K562 (cell line): ENCODE measurements at regions not wholly inside any gene's neighbourhood (a gene's known extent, or its start where the extent isn't known, plus 50 kb on each side); places are given as distances from the start of the nearest gene placed in this dataset.

Experiments
- ATAC-seq: fragments of 200-7000 bp; cut with Tn5 transposase; 3 replicates; pipeline ENCODE4 v1.9.1; 2020; ENCODE audit warnings: moderate library complexity
- BruUV-seq: library from RNA; stranded (reverse); fragments of 400-500 nt; replicated peaks from 2 replicates; lab custom pipeline; 2021; lab: Mats Ljungman, UMichigan
- CTCF ChIA-PET: fragments of 300-600 bp; formaldehyde crosslinking; extraction: SDS; loops from one replicate; lab custom pipeline; 2021; ENCODE audit warnings: low intra/inter-chr PET ratio; lab: Yijun Ruan, JAX
- POLR2A ChIA-PET: fragments of 300-600, 350-650 bp; sonication (Branson Sonifier 250); formaldehyde crosslinking; extraction: SDS; loops from one replicate; lab custom pipeline; 2021; ENCODE audit warnings: antibody characterized with exemption, inconsistent platforms; lab: Yijun Ruan, JAX
- DNase-seq, 4 experiments: peaks; one replicate each; pipeline versions ENCODE4 v3.0.0 to v3.0.0-alpha.2; 2011 to 2018; ENCODE audit warnings: low spot score in 3 of 4, mixed read lengths in 3 of 4; ENCODE audit errors: extremely low read depth in 1 of 4
- FAIRE-seq: peaks from 2 replicates; lab custom pipeline; 2011; peaks lifted over from hg19 to GRCh38; lab: Jason Lieb, UNC
- H2AFZ ChIP-seq: 2 replicates; pipeline ENCODE4 v1.6.0; 2011; ENCODE audit warnings: low read depth, low read length, control low read depth, inconsistent platforms
- H3K27ac ChIP-seq: fragments of 200-600 bp; 3 replicates; pipeline ENCODE4 v1.8.0; 2011; ENCODE audit warnings: low read depth, mild to moderate bottlenecking, control low read depth, inconsistent platforms, low read length, moderate library complexity, mixed read lengths; ENCODE audit errors: extremely low read depth
- H3K27me3 ChIP-seq, 2 experiments: fragments of 300-600 bp in 1 of 2; 2 replicates in 1 of 2; 3 replicates in 1 of 2; pipeline versions ENCODE4 v1.6.0 to v1.8.0; 2011; ENCODE audit warnings: inconsistent platforms in 2 of 2, low read length in 2 of 2, mild to moderate bottlenecking in 1 of 2, mixed read lengths in 1 of 2, moderate library complexity in 1 of 2; ENCODE audit not compliant: control insufficient read depth in 2 of 2, insufficient read depth in 2 of 2
- H3K36me3 ChIP-seq: fragments of 300-600 bp; 3 replicates; pipeline ENCODE4 v1.8.0; 2011; ENCODE audit warnings: mild to moderate bottlenecking, low read length, inconsistent platforms; ENCODE audit not compliant: control insufficient read depth, insufficient read depth
- H3K4me1 ChIP-seq, 2 experiments: fragments of 200-600 bp in 1 of 2; replicated peaks in 1 of 2; 2 replicates in 1 of 2; 3 replicates in 1 of 2; pipeline versions ENCODE4 v1.5.1 to v1.8.0; 2011; ENCODE audit warnings: inconsistent platforms in 2 of 2, low read length in 2 of 2, mild to moderate bottlenecking in 1 of 2, mixed read lengths in 1 of 2, moderate library complexity in 1 of 2; ENCODE audit not compliant: control insufficient read depth in 2 of 2, insufficient read depth in 2 of 2
- H3K4me2 ChIP-seq: 2 replicates; pipeline ENCODE4 v1.6.1; 2011; ENCODE audit warnings: low read length, control low read depth, inconsistent platforms, mixed read lengths; ENCODE audit not compliant: insufficient read depth
- H3K4me3 ChIP-seq: fragments of 200-600 bp; sonication (generic), shearing (Covaris generic); 2 replicates; pipeline ENCODE4 v1.5.1; 2016; ENCODE audit warnings: control low read depth, inconsistent platforms
- H3K79me2 ChIP-seq: fragments of 200-600 bp; 3 replicates; pipeline ENCODE4 v1.8.0; 2011; ENCODE audit warnings: low read length, inconsistent platforms; ENCODE audit not compliant: control insufficient read depth, insufficient read depth
- H3K9ac ChIP-seq, 2 experiments: 2 replicates each; pipeline versions ENCODE4 v1.6.0 to v1.6.1; 2011; ENCODE audit warnings: low read depth in 2 of 2, low read length in 2 of 2, control low read depth in 1 of 2, inconsistent platforms in 1 of 2, mild to moderate bottlenecking in 1 of 2, mixed read lengths in 1 of 2; ENCODE audit not compliant: insufficient read depth in 1 of 2
- H3K9me1 ChIP-seq: one replicate; pipeline ENCODE4 v1.6.0; 2011; ENCODE audit warnings: inconsistent platforms, mild to moderate bottlenecking, low read length, moderate library complexity; ENCODE audit not compliant: control insufficient read depth, insufficient read depth
- H3K9me3 ChIP-seq: replicated peaks from 2 replicates; pipeline ENCODE4 v1.5.1; 2011; ENCODE audit warnings: low read depth, low read length, inconsistent platforms; ENCODE audit not compliant: control insufficient read depth, insufficient read depth
- H4K20me1 ChIP-seq: replicated peaks from 2 replicates; pipeline ENCODE4 v1.6.1; 2011; ENCODE audit warnings: low read length, inconsistent platforms, mixed read lengths; ENCODE audit not compliant: control insufficient read depth, insufficient read depth
- BRF2 ChIP-seq: IDR thresholded peaks from 3 replicates; pipeline ENCODE4 v1.6.1; 2011; ENCODE audit warnings: borderline replicate concordance, mild to moderate bottlenecking; ENCODE audit not compliant: insufficient read length, insufficient read depth
- C11orf30 ChIP-seq: fragments of 450-650 bp; IDR thresholded peaks from 2 replicates; pipeline ENCODE4 v1.6.1; 2016; ENCODE audit warnings: low read depth, mild to moderate bottlenecking
- DMBX1 ChIP-seq: fragments of 250-450 bp; sonication (Bioruptor Pico); IDR thresholded peaks from 2 replicates; pipeline ENCODE4 v1.8.0; 2022; ENCODE audit warnings: inconsistent platforms, mild to moderate bottlenecking, moderate library complexity, borderline replicate concordance
- HES1 ChIP-seq: fragments of 450-650 bp; IDR thresholded peaks from 2 replicates; pipeline ENCODE4 v1.6.1; 2016; ENCODE audit warnings: low read depth, mild to moderate bottlenecking, moderate library complexity
- KHSRP ChIP-seq: fragments of 450-650 bp; IDR thresholded peaks from 2 replicates; pipeline ENCODE4 v1.6.1; 2017
- KLF1 ChIP-seq: fragments of 450-650 bp; IDR thresholded peaks from 2 replicates; pipeline ENCODE4 v1.6.1; 2016; ENCODE audit warnings: missing genetic modification characterization, missing compliant biosample characterization
- MAFF ChIP-seq: IDR thresholded peaks from 2 replicates; pipeline ENCODE4 v1.6.1; 2012; ENCODE audit warnings: low read length, improper control_type of control experiment
- MITF ChIP-seq: IDR thresholded peaks from 2 replicates; pipeline ENCODE4 v1.6.1; 2014; ENCODE audit warnings: antibody characterized with exemption
- NFXL1 ChIP-seq: fragments of 450-650 bp; formaldehyde crosslinking; IDR thresholded peaks from 2 replicates; pipeline ENCODE4 v1.4.0; 2021; ENCODE audit warnings: mild to moderate bottlenecking
- PHB ChIP-seq: fragments of 250-450 bp; sonication (Bioruptor Pico); IDR thresholded peaks from 2 replicates; pipeline ENCODE4 v1.5.0; 2021
- POLR2AphosphoS5 ChIP-seq: IDR thresholded peaks from 2 replicates; pipeline ENCODE4 v1.6.1; 2011; ENCODE audit warnings: mild to moderate bottlenecking, low read depth, low read length, moderate library complexity; ENCODE audit not compliant: control insufficient read depth, insufficient read depth
- POLR3G ChIP-seq: IDR thresholded peaks from 2 replicates; pipeline ENCODE4 v1.6.1; 2011; ENCODE audit not compliant: insufficient read length, insufficient replicate concordance; ENCODE audit errors: extremely low read depth
- TAF15 ChIP-seq: fragments of 200-400 bp; formaldehyde crosslinking; IDR thresholded peaks from 2 replicates; pipeline ENCODE4 v1.6.1; 2017; ENCODE audit warnings: mild to moderate bottlenecking, low read depth, low read length, moderate library complexity
- ZFP30 ChIP-seq: fragments of 250-450 bp; sonication (Bioruptor Pico); IDR thresholded peaks from 2 replicates; pipeline ENCODE4 v1.8.0; 2022; ENCODE audit warnings: moderate library complexity, mild to moderate bottlenecking, inconsistent platforms, borderline replicate concordance
- ZNF184 ChIP-seq: sonication (generic); formaldehyde crosslinking; IDR thresholded peaks from 2 replicates; pipeline ENCODE4 v1.5.0; 2020; ENCODE audit warnings: missing genetic modification reagents
- ZNF444 ChIP-seq: fragments of 250-450 bp; sonication (Bioruptor Pico); IDR thresholded peaks from 2 replicates; pipeline ENCODE4 v1.4.0; 2020; ENCODE audit warnings: mild to moderate bottlenecking, moderate library complexity
- ZNF551 ChIP-seq: fragments of 250-450 bp; sonication (Bioruptor Pico); IDR thresholded peaks from 2 replicates; pipeline ENCODE4 v1.5.0; 2021; ENCODE audit warnings: mild to moderate bottlenecking, moderate library complexity
- ZNF586 ChIP-seq: fragments of 450-650 bp; formaldehyde crosslinking; conservative IDR thresholded peaks from 2 replicates; pipeline ENCODE4 v1.4.0; 2020; ENCODE audit warnings: mild to moderate bottlenecking, moderate library complexity
- ZNF699 ChIP-seq: fragments of 250-450 bp; sonication (Bioruptor Pico); IDR thresholded peaks from 2 replicates; pipeline ENCODE4 v1.8.0; 2021; ENCODE audit warnings: mild to moderate bottlenecking, moderate library complexity; ENCODE audit not compliant: insufficient replicate concordance
- ZNF717 ChIP-seq: fragments of 250-450 bp; sonication (Bioruptor Pico); IDR thresholded peaks from 2 replicates; pipeline ENCODE4 v1.5.0; 2021
- WGBS: fragments of 100-300 bp; shearing (Covaris generic); methylation state at CpG from one replicate; pipeline ENCODE4 v1.1.6; 2016; ENCODE audit warnings: low coverage, mixed read lengths; ENCODE audit not compliant: insufficient coverage; ENCODE audit errors: missing lambda C conversion rate; 5-methylcytosine and 5-hydroxymethylcytosine counted together
- in situ Hi-C: fragments of 300-500 bp; cut with MboI; formaldehyde crosslinking; loops from 4 replicates; pipeline ENCODE4 v1.15.0; 2018; ENCODE audit warnings: inconsistent platforms, mixed read lengths
- intact Hi-C: fragments of 100-400 bp; cut with micrococcal nuclease; formaldehyde crosslinking; loops from 2 replicates; pipeline ENCODE4 v1.14.2; 2022

- no peaks in the 10 kb centered on the region; the same call in 1 of the 2 replicates for H3K9me3 ChIP-seq
- no peak for TF ChIP-seq NFXL1 (CRISPR knock-in tag)
- no peak for TF ChIP-seq ZNF444 (CRISPR knock-in tag)
- TF ChIP-seq BRF2 = no peak
- no peak for TF ChIP-seq ZNF699 (CRISPR knock-in tag)
- no peak for TF ChIP-seq DMBX1 (CRISPR knock-in tag)
- TF ChIP-seq ZNF551 = no peak
- TF ChIP-seq TAF15 = no peak
- TF ChIP-seq POLR3G = no peak
- TF ChIP-seq HES1 = no peak
- TF ChIP-seq ZNF586 (CRISPR knock-in tag) = no peak
- no peak for TF ChIP-seq POLR2AphosphoS5
- TF ChIP-seq C11orf30 = no peak
- TF ChIP-seq KLF1 (tag) = no peak
- no peak for TF ChIP-seq PHB (CRISPR knock-in tag)
- TF ChIP-seq ZFP30 = no peak
- TF ChIP-seq ZNF184 (CRISPR knock-in tag) = no peak
- no peak for TF ChIP-seq KHSRP
- TF ChIP-seq MITF = no peak
- TF ChIP-seq ZNF717 (CRISPR knock-in tag) = no peak
- TF ChIP-seq MAFF = no peak
- no peaks in the 10 kb centered on the region for H3K9me1 ChIP-seq
- H3K4me1 ChIP-seq = no peaks in the 10 kb centered on the region
- no peak overlapping the region for H3K9ac ChIP-seq
- no peak overlapping the region for H3K4me2 ChIP-seq
- no peak overlapping the region for H2AFZ ChIP-seq
- FAIRE-seq (no peak), ATAC-seq (no peak), DNase-seq (no peak)
- H3K36me3 ChIP-seq = no peaks in the 10 kb centered on the region
- H3K27ac ChIP-seq = no peak overlapping the region
- in situ Hi-C loops (no loop called here), intact Hi-C loops (no loop called here)
- no peaks in the 10 kb centered on the region for H3K79me2 ChIP-seq
- no peak overlapping the region for H3K4me3 ChIP-seq
- H3K27me3 ChIP-seq = no peaks in the 10 kb centered on the region; a peak in 1 of 5 replicates
- ChIA-PET CTCF (no interaction called here), POLR2A (no interaction called here)
- 0% methylated on average over 1 of the region's 1 CpG for WGBS
- no TSS peak for BruUV-seq
- H4K20me1 ChIP-seq = no peaks in the 10 kb centered on the region
These were observed 368.7 kb downstream of the C12orf75 start for GRCh38 chr12:105699209-105699608.
